Kidney epithelial cell (primary cell): ENCODE measurements at regions not wholly inside any gene's neighbourhood (a gene's known extent, or its start where the extent isn't known, plus 50 kb on each side); places are given as distances from the start of the nearest gene placed in this dataset.

Experiments used
- DNase-seq: peaks from one replicate; pipeline ENCODE4 v3.0.0-alpha.2; 2010; ENCODE audit warnings: low read depth
- H3K27me3 ChIP-seq: 2 replicates; pipeline ENCODE4 v1.6.0; 2011; ENCODE audit warnings: low read length; ENCODE audit not compliant: control insufficient read depth, insufficient read depth
- H3K36me3 ChIP-seq: 2 replicates; pipeline ENCODE4 v1.5.1; 2011; ENCODE audit warnings: low read length; ENCODE audit not compliant: control insufficient read depth, insufficient read depth
- H3K4me3 ChIP-seq: 2 replicates; pipeline ENCODE4 v1.5.1; 2011; ENCODE audit warnings: low read depth, mild to moderate bottlenecking, control low read depth, low read length
- TF ChIP-seq, protein P1 (sequence below): IDR thresholded peaks from 2 replicates; pipeline ENCODE4 v1.5.1; 2011; ENCODE audit warnings: mild to moderate bottlenecking, moderate library complexity, low read length, control low read depth, inconsistent platforms; ENCODE audit not compliant: insufficient read depth, poor library complexity, severe bottlenecking

DNA sequence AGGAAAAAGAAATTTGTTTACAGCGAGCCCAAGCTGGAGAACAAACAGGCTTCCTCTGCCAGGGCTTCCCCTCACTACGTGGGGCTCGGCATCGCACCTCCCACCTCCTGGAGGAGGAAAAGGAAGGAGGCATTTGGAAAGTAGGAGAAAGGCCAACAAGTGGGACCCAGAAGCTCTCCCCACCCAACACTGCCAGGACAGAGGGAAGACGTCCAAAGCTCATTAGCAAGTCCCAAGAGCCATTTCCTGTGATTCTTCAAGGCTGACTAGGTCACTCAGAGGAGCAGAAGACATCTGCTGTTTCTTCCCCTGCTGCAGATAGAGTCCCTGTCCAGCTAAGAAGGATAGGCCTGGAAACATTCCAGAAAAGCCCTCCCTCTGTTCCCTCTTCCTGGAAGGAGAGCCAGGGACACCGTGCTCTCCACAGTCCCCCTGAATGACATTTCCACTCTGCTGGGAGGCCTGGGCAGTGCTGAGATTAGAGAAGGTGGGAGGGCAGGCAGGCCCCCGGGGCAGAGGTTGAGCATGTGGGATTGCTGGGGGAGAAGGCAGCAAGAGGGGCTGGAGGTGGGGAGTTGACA, 57.0 kb upstream of the NEURL1B start:
- Histone ChIP-seq H3K36me3 (no peaks in the 10 kb centered on the region), H3K27me3 (peaks cover 28% of the 10 kb centered on the region), H3K4me3 (no peak overlapping the region)
- TF ChIP-seq, protein P1, sequence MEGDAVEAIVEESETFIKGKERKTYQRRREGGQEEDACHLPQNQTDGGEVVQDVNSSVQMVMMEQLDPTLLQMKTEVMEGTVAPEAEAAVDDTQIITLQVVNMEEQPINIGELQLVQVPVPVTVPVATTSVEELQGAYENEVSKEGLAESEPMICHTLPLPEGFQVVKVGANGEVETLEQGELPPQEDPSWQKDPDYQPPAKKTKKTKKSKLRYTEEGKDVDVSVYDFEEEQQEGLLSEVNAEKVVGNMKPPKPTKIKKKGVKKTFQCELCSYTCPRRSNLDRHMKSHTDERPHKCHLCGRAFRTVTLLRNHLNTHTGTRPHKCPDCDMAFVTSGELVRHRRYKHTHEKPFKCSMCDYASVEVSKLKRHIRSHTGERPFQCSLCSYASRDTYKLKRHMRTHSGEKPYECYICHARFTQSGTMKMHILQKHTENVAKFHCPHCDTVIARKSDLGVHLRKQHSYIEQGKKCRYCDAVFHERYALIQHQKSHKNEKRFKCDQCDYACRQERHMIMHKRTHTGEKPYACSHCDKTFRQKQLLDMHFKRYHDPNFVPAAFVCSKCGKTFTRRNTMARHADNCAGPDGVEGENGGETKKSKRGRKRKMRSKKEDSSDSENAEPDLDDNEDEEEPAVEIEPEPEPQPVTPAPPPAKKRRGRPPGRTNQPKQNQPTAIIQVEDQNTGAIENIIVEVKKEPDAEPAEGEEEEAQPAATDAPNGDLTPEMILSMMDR = no peak
- DNase-seq = no peak

DNA sequence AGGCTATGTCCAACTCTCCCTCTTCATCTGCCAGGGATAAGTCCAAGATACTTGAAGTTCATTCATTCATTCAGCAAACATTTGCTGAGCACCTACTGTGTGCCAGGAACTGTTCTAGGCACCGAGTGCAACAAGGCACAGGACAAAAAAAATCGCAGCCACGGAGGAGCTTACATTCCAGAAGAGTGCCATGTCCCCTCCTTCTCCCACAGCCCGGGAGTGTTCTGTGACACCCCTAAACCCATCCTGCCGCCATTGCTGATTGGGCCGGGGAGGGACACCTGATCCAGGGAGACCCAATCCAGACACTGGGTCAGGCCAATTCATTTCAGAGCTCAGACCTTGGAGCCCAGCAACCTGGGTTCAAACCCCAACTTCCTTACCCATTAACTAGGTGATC, 58.1 kb upstream of the NEURL1B start:
- Histone ChIP-seq H3K36me3 (no peaks in the 10 kb centered on the region), H3K27me3 (peaks cover 26% of the 10 kb centered on the region), H3K4me3 (no peak overlapping the region)
- TF ChIP-seq, protein P1 = no peak
- no peak for DNase-seq

DNA sequence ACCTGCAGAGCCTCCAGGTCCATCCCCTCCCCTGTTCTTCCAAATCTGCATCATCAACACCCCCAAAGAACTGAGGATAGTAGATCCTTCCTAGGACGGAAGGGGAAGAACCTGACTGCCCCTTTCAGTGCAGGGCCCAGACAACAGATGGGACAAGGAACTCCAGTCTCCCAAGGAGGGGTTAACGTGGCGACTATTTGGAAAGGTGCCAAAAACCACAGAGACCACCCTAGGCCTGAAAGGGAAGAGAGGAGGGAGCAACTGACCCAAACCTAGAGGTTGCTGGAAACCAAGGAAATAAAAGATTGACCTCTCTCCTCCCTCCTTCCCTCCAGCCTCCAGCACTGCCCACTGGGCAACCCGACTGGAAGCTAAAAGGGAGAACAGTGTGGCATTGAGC, 59.7 kb upstream of the NEURL1B start:
- H3K4me3 ChIP-seq = no peak overlapping the region
- DNase-seq = no peak
- TF ChIP-seq, protein P1 = no peak
- H3K27me3 ChIP-seq = peaks cover 16% of the 10 kb centered on the region
- H3K36me3 ChIP-seq = no peaks in the 10 kb centered on the region

DNA sequence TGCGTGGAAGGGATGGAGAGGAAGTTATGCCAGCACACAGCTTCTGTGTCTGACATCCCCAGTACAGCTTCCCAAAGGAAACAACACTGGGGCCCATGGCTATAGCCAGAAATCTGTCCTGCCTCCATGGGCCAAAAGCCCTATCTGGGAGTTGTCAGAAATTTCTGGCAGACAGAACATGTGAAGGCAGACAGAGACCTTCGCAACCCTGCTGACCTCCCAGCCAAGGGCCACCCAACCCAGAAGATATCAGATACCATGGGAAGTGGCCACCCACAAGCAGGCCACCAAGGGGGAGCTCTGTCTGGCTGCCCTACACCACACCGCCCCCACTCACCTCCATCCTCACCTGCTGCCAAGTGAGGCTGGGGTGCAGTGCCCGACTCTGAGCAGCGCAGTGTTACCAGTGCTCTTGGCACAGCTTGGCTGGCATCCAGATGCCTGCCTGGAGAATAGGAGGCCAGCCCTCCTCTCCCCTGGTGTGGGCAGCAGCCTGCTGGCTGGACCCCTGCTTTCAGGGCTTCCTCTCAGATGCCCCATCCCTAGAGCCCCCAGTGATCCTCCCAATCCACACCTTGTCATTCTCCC, 61.6 kb upstream of the NEURL1B start:
- Histone ChIP-seq H3K4me3 (no peak overlapping the region), H3K36me3 (no peaks in the 10 kb centered on the region), H3K27me3 (peaks cover 17% of the 10 kb centered on the region)
- no peak for DNase-seq
- TF ChIP-seq, protein P1 = no peak

DNA sequence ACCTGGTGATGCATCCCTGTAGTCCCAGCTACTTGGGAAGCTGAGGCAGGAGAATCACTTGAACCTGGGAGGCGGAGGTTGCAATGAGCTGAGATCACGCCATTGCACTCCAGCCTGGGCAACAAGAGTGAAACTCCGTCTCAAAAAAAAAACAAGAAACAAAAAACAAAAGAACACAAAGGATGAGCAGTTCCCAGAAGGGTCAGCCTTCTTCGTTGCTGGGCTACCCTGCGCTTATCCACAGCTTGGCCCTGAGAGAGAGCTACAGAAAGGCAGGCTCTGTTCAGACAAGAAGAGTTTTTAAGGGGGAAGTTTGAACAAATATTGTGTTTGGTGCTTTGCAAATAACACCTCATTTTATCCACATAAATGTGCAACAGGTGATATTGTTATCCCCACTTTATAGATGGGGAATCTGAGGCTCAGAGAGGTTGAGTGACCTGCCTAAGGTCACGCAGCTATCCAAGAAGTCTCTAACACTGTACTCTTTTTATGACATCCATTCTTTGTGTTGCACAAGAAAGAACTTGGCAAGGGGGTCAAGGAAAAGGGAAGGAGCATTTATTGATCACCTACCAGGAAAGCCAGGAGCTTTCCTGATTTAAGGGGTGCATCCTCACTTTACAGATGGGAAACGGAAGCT, 63.7 kb upstream of the NEURL1B start:
- no peaks in the 10 kb centered on the region for H3K36me3 ChIP-seq
- H3K27me3 ChIP-seq = peaks cover 9% of the 10 kb centered on the region
- no peak overlapping the region for H3K4me3 ChIP-seq
- DNase-seq = no peak
- TF ChIP-seq, protein P1 = no peak
